GM10266 (cell line): ENCODE measurements at regions not wholly inside any gene's neighbourhood (a gene's known extent, or its start where the extent isn't known, plus 50 kb on each side); places are given as distances from the start of the nearest gene placed in this dataset.

Source experiments
- DNase-seq: peaks from one replicate; pipeline ENCODE4 v3.0.0; 2012; ENCODE audit errors: extremely low spot score
- CTCF ChIP-seq: IDR thresholded peaks from 2 replicates; pipeline ENCODE4 v1.5.1; 2012; ENCODE audit warnings: mild to moderate bottlenecking, low read depth; ENCODE audit not compliant: control insufficient read depth, insufficient read depth; ENCODE audit errors: missing control alignments

- DNase-seq: no peak
- no peak for TF ChIP-seq CTCF
Observed at GRCh38 chr3:132232231-132232792, 84.9 kb upstream of the ACP3 start.

- no peak for TF ChIP-seq CTCF
- DNase-seq: no peak
Observed at GRCh38 chr3:132236701-132237651, 80.2 kb upstream of the ACP3 start.

GRCh38 chr3:132237652-132238032 is 79.6 kb upstream of the ACP3 start:
- no peak for DNase-seq
- TF ChIP-seq CTCF: no peak

- DNase-seq: no peak
- no peak for TF ChIP-seq CTCF
Observed at GRCh38 chr3:132239587-132239986, 77.6 kb upstream of the ACP3 start.

- no peak for TF ChIP-seq CTCF
- no peak for DNase-seq
Observed at GRCh38 chr3:132241776-132242514, 75.3 kb upstream of the ACP3 start.

- TF ChIP-seq CTCF: no peak
- DNase-seq: no peak
Observed at GRCh38 chr3:132242790-132243189, 74.4 kb upstream of the ACP3 start.
